AG04449 (cell line): ENCODE measurements at regions not wholly inside any gene's neighbourhood (a gene's known extent, or its start where the extent isn't known, plus 50 kb on each side); places are given as distances from the start of the nearest gene placed in this dataset.

Experiments
- CTCF ChIA-PET: fragments of 350-600 bp; formaldehyde crosslinking; extraction: SDS; loops from one replicate; lab custom pipeline; 2021; ENCODE audit warnings: antibody characterized with exemption; lab: Yijun Ruan, JAX
- POLR2A ChIA-PET: fragments of 400-600, 350-600 bp; formaldehyde crosslinking; extraction: SDS; loops from one replicate; lab custom pipeline; 2020; ENCODE audit warnings: antibody characterized with exemption, inconsistent platforms; lab: Yijun Ruan, JAX
- DNase-seq: peaks from one replicate; pipeline ENCODE4 v3.0.0-alpha.2; 2010; ENCODE audit warnings: low read depth, low spot score
- H3K4me3 ChIP-seq: 2 replicates; pipeline ENCODE4 v1.5.1; 2011; ENCODE audit warnings: low read depth, mild to moderate bottlenecking, control low read depth, low read length
- TF ChIP-seq, protein P1 (sequence below): IDR thresholded peaks from one replicate; pipeline ENCODE4 v1.5.1; 2011; ENCODE audit warnings: mild to moderate bottlenecking, moderate library complexity, low read length, control low read depth, inconsistent platforms; ENCODE audit not compliant: insufficient read depth; ENCODE audit errors: missing control alignments

DNA sequence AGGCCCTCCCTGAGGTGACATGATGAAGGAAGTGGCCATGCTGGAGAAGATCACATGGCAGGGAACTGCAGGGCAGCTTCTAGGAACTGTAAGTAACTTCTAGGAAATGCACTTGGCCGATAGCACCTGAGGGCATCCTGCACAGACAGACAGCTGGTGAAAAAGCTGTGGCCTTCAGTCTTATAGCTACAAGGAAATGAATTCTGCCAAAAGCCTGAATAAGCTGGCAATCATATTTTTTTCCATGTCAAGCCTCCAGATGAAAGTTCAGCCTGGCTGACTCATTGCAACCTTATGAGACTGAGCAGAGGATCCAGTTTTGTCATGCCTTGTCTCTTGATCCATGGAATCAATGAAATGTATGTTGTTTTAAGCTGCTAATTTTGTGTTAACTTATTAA lies 91.1 kb upstream of the CACNA2D1 start:
- CTCF ChIA-PET, result interaction anchor here (0.9 kb wide), 1 partner anchor 490 kb away, joined by 3 read pairs; no protein-coding TSS in a partner anchor
- TF ChIP-seq, protein P1, sequence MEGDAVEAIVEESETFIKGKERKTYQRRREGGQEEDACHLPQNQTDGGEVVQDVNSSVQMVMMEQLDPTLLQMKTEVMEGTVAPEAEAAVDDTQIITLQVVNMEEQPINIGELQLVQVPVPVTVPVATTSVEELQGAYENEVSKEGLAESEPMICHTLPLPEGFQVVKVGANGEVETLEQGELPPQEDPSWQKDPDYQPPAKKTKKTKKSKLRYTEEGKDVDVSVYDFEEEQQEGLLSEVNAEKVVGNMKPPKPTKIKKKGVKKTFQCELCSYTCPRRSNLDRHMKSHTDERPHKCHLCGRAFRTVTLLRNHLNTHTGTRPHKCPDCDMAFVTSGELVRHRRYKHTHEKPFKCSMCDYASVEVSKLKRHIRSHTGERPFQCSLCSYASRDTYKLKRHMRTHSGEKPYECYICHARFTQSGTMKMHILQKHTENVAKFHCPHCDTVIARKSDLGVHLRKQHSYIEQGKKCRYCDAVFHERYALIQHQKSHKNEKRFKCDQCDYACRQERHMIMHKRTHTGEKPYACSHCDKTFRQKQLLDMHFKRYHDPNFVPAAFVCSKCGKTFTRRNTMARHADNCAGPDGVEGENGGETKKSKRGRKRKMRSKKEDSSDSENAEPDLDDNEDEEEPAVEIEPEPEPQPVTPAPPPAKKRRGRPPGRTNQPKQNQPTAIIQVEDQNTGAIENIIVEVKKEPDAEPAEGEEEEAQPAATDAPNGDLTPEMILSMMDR, result no peak
- H3K4me3 ChIP-seq, result no peak overlapping the region
- DNase-seq, result no peak
- POLR2A ChIA-PET, result no interaction called here

DNA sequence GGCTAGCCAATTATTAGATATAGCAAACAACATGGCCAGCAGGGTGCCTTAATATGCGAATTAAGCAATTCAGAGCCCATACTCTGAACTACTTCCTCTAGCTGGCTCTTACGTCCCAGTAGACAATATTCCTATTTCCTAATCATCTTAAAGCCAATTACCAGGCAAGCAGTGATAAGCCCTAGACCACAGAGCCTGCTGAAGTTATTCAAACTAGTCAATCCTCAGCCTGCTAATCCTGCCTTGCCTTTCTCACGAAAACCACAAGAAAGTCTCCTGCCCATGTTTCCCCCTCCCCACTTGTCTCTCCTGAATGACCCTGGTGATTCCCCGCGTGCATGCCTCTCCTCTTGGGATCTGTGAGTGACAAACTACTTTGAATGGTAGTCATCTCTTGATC lies 86.8 kb upstream of the CACNA2D1 start:
- TF ChIP-seq, protein P1, result no peak
- CTCF ChIA-PET, result no interaction called here
- H3K4me3 ChIP-seq, result no peak overlapping the region
- no peak for DNase-seq
- POLR2A ChIA-PET, result no interaction called here

DNA sequence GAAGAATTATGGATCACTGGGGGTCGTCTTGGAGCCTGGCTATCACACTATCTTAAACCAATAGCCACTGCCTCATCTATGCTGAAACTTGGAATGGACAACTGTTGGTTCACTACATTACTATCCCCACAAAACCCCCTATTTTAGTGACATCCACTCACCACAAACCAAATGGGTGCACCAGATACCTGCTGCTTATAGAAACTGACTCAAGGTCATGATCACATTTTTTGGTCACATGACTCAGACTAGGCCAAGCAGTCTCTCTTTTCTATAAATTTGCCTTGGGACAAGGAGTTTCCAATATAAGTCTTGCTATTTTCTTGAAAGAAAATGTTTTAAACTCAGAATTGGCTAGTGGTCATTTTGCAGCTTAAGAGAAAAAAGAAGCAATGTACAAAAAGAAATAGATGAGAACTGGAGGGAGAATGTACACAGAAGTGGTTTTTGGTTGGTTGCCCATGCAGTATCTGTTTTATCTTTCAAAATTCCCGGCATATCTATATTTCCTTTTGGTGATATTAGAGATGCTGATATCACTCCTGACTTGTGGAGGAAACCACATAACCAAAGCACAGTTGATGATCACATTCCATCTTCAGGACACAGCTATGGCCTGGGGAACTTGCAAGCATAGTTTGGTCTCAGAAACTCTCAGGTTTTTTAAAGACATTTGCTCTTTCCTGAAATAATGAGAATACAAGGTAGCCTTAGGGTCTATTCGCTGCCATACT lies 85.2 kb upstream of the CACNA2D1 start:
- TF ChIP-seq, protein P1, result no peak
- ChIA-PET CTCF (interaction anchor here (1.2 kb wide), 1 partner anchor 201 kb away, joined by 3 read pairs; no protein-coding TSS in a partner anchor), POLR2A (interaction anchor here (0.7 kb wide), 1 partner anchor 14 kb away, joined by 4 read pairs; no protein-coding TSS in a partner anchor)
- DNase-seq, result no peak
- no peak overlapping the region for H3K4me3 ChIP-seq

DNA sequence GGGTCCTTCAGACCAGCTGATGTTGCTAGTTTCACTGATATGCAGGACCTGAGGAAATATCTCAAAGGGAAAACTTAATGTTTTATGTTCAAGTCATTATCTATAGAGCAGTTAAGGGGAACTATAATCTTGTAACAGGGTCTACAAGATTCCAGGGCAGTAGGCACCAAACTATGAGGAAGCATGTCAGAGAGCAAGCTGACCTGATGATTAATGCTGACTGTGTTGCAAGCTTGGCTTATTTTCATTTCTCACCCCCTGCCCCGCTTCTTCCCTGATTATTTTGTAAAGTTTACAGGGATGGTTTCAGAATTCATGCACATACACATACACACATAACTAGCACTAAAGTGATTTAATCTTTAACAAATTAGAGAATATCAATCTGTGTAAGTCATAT lies 84.3 kb upstream of the CACNA2D1 start:
- CTCF ChIA-PET, result interaction anchor here (1.2 kb wide), 1 partner anchor 202 kb away, joined by 3 read pairs; no protein-coding TSS in a partner anchor
- DNase-seq, result no peak
- no peak overlapping the region for H3K4me3 ChIP-seq
- POLR2A ChIA-PET, result no interaction called here
- TF ChIP-seq, protein P1, result no peak

DNA sequence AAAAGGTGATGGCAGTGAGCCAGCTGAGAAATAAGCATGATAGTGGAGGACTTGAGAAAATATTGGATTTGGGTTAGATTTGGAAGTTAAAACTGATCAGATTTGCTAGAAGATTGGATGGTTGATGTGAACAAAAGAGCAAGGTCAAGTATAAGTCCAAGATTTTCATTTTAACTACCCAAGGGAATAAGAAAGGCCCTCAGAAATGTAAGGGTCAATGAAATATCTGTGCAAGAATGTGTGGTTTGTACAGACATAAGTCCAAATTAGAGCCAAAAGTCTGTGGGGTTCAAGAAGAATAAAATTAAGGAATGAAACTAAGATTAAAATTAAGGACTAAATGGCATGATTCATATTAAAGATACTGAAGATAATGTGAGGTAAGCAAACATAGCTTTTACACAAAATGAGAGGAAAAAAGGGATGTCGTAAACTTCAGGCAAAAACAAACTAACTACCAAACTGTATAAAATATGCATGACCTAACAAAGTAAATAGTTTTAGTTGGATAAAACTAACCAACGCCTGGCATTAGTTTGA lies 78.4 kb upstream of the CACNA2D1 start:
- ChIA-PET CTCF (interaction anchor here (0.7 to 1.0 kb wide), 2 partner anchors 15 to 49 kb away, joined by 3 read pairs; no protein-coding TSS in a partner anchor), POLR2A (no interaction called here)

More for the DNA sequence above, 78.4 kb upstream of the CACNA2D1 start:
- TF ChIP-seq, protein P1, result no peak
- DNase-seq, result no peak
- no peak overlapping the region for H3K4me3 ChIP-seq
